HG03064 (cell line): ENCODE measurements at regions not wholly inside any gene's neighbourhood (a gene's known extent, or its start where the extent isn't known, plus 50 kb on each side); places are given as distances from the start of the nearest gene placed in this dataset.
"Not testable (repeated sequence)": the region's sequence is repeated elsewhere in the genome, so short reads cannot be mapped to it uniquely, and the experiment has no call there.

Experiments
- ATAC-seq: cut with Tn5 transposase; IDR thresholded peaks from one replicate; pipeline ENCODE4 v1.9.1; 2021; ENCODE audit warnings: low read depth; ENCODE audit not compliant: unreplicated experiment

DNA sequence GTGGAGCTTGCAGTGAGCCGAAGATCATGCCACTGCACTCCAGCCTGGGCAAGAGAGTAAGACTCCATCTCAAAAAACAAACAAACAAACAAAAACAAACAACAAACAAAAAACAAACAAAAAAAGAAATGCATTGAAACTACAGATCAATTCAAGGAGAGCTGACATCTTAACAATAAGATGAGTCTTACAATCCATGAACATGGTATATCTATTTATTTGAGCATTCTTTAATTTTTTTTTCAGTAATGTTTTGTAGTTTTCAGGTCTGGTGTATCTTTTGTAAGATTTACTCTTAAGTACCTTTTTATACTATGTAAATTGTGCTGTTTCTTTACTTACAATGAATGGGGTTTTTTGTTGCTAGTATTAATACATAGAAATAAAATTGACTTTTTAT lies 140.1 kb upstream of the DAPK1 start:
- ATAC-seq: no peak

DNA sequence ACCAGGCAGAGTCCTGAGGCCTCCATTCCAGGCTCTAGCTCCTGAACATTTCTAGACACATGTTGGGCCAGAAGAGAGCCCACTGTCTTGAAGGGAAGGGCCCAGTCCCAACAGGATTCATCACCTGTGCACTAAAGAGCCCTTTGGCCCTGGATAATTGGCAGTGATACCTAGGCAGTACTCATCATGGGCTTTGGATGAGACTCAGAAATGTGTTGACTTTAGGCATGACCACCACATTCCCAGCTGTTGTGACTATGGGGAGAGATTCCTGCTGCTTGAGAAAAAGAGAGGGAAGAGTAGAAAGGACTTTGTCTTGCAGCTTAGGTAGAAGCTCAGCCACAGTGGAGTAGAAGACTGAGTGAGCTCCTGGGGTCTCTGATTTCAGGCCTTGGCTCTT lies 138.4 kb upstream of the DAPK1 start:
- no peak for ATAC-seq

DNA sequence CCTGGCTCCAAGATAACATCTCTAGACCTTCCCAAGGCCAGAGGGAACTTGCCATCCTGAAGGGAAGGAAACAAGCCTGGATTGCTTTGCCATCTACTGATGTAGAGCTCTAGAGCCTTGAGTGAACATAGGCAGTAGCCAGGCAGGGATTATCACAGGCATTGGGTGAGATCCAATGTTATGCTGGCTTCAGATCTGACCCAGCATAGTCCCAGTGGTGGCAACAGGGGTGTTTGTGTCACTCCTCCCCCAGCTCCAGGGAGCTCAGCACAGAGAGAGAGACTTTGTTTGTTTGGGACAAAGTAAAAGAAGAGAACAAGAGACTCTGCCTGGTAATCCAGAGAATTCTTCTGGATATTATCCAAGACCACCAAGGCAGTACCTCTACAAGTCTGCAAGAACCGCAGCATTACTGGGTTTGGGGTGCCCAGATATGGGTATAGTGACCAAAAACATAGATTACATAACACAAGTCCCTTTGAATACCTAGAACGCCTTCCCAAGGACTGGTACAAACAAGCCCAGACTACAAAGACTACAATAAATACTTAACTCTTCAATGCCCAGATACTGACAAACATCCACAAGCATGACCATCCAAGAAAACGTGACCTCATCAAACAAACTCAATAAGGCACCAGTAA lies 137.6 kb upstream of the DAPK1 start:
- ATAC-seq: no peak

DNA sequence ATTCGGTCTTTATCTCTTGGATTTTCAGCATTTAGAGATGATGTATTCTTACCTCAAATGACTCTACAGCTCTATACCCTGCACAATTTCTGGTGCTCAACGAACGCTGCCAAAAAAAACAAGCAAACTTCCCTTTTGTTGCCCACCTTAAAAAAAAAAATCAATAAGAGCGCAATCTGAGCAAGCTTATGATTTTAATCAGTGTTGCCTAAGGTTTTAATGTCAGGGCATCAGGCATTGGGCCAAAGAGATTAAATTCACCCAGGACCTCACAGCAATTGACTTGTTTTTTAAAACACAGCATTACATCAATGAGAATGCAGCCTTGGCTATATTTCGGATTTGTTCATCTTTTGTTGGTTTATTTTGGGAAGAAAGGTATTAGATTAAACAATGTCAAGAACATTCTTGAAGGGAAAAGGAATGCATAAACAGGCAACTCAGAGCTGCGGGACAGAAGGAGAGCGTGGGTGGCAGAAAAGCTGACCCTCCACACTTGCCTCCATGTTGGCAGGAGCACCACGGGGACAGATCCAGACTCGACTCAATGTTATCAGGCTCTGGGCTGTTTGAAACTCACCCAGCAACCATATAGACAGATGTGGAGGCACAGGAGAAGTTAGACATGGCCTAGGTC lies 127.5 kb upstream of the DAPK1 start:
- ATAC-seq: no peak

DNA sequence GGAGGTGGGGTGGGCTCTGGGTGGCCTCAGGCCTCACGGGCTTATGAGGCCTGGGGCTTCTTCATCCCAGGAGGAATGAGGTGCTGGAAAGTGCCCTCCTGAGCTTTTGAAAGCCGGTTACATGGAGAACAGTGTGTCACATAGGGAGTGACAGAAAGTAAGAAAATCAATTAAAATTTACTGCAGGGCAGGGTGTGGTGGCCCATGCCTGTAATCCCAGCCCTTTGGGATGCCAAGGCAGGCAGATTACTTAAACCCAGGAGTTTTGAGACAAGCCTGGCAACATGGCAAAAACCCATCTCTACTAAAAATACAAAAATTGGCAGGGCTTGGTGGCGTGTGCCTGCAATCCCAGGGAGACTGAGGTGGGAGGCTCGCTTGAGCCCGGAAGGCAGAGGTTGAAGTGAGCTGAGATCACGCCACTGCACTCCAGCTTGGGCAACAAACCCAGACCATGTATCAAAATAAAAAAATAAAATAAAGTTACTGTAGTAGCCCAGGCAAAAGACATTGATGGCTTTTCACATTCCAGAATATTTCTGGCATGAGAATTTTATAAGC lies 125.8 kb upstream of the DAPK1 start:
- no peak for ATAC-seq

DNA sequence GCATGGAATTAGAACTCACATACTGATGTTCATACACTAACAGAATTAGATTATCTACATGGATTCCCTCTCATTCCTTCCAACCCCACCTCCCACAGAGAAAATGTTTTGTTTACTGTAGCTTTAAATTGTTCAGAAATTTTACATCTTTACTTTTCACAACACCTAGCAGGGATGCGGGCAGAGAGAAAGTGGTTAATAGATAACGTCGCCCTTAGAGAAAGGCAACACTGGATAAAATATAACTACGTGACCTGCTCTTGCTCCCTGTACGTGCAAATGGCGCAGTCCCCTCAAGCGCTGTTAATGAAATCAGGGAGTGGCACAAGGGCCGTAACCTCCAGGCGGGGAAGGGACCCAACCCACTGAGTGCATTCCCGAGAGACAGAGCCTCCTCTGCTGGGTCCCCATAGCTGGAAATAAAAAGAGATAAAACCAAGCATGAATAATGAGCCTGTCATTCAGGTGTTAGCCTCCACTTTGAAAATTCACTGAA lies 125.3 kb upstream of the DAPK1 start:
- ATAC-seq: no peak

DNA sequence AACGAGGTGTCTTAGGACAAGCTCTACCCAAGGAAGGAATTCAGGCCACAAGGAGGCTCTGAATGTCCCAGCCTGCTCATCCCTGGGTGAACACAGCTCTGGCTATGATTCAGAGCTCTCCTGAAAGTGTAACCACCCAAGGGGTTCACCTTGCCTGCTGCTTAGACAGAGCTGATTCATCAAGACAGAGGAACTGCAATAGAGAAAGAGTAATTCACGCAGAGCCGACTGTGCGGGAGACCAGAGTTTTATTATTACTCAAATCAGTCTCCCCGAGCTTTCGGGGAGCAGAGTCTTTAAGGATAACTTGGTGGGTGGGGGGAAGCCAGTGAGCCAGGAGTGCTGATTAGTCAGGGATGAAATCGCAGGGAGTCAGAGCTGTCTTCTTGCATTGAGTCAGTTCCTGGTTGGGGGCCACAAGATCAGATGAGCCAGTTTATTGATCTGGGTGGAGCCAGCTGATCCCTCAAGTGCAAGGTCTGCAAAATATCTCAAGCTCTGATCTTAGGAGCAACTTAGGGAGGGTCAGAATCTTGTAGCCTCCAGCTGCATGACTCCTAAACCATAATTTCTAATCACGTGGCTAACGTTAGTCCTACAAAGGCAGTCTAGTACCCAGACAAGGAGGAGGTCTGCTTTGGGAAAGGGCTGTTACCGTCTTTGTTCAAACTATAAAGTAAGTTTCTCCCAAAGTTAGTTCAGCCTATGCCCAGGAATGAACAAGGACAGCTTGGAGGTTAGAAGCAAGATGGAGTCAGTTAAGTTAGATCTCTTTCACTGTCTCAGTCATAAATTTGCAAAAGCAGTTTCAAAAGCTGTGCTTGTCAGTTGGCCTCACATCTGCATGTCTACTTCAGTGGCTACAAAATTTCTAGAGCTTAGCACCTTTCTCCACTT lies 123.4 kb upstream of the DAPK1 start:
- ATAC-seq: not testable (repeated sequence)

DNA sequence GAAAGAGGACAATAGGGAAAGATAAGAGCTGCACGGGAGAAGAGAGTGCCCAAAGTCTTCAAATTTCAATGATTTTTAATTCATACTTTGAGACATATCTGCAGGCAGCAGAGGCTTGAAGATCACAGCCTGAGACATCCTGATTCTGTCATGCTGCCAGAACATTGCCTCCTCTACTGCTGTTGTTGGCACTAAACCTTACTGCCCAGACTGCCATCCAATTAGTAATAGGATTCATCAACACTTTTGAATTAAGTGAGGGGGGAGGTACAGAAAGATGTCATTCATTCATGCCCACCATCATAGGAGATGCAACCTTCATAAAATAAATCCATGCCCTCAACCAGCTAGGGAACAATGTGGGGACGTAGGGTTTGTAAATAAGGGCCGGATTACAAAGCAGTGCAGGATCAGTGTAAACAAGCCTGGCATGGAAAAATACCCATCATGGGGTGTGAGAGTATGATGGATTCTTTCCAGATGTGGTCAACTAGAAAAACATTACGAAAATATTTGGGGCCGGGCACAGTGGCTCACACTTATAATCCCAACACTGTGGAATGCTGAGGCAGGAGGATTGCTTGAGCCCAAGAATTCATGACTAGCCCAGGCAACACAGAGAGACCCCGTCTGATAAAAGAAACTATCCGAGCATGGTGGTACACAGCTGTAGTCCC lies 122.1 kb upstream of the DAPK1 start:
- ATAC-seq: no peak

DNA sequence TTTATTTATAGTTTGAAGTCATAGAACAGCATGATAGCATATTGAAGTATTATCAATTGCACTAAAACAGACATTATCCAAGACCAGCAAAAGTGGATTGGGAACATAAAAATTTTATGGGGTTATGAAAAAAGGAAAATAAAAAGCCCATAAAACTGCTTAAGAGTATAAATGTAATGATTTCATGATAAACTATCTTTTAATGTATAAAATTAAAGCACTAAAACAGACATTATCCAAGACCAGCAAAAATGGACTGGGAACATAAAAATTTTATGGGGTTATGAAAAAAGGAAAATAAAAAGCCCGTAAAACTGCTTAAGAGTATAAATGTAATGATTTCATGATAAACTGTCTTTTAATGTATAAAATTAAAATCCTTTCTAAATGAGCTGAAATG lies 119.0 kb upstream of the DAPK1 start:
- no peak for ATAC-seq

DNA sequence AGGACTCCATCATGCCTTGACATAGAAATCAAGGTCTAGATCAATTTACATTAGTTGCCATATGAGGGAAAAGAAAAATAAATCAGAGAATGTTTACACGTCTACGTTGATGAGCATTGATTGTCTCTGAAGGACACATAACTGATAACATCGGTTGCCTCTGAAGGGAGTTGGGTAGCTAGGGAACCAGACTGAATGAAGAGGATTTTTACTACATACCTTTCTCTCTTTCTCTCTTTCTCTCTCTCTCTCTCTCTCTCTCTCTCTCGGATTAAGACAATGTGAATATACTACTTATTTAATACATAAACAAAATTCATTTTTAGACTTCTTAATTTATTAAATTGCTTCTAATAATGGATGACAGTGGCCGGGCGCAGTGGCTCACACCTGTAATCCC lies 118.4 kb upstream of the DAPK1 start:
- ATAC-seq: no peak

DNA sequence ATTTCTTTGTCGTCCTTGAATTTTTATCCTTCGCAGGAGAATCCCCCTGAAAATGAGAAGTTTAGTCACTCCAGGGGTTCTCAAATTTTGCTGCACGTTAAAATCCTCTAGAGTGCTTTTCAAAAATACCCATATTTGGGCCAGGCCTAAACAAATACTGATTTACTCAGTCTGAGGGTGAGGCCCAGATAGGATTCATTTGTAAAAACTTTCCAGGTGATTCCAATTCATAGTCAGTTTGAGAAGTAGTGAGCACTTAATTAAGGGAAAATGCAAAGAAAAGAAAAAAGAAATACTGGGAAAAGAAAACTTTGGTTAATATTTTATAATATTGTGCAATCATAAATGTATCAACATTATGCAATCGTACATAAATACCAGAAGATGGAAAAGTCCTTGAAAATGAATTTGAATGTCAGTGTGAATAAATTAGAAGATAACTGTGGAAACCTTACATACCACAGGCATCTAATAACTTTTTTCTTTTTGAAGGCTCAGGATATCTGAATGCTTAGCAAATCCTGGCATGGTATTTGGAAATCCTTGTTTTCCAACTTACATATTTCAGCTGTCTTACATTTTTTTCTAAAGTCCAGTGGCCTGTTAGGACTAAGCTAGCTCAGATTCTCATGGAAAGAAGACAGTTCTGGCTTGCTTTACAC lies 116.5 kb upstream of the DAPK1 start:
- no peak for ATAC-seq

DNA sequence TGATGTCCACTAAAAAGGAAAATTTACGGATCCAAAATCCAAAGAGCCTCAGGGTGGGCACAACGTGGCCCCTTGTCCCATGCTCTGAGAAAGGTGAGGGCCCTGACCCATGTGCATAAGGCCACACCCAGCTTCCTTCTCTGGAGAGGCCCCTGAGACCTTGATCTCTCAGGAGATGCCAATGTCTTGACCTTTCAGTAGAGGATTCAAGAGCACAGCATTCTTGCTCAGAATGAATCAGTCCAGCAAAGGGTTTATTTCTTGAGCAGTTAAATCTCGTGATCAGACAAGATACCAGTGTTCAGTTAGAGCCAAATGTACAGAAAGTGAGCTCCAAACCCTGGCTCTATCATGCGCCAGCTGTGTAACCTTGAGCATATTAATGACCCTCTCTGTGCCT lies 115.9 kb upstream of the DAPK1 start:
- ATAC-seq: no peak

DNA sequence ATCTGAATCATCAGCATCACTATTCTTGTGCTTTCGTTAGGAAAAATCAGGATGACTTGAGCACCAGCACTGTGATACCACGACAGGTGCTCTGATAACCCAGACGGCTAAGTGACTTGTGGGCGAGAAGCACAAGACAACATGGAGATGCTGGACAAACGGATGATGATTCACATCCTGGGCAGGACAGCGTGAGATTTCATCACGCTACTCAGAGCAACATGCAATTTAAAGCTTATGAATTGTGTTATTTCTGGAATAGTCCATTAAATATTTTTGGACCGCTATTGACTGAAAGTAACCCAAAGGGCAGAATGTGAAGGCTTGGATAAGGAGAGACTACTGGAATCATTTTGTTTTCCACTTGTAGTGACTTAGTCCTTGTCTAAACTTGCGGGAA lies 114.8 kb upstream of the DAPK1 start:
- no peak for ATAC-seq

DNA sequence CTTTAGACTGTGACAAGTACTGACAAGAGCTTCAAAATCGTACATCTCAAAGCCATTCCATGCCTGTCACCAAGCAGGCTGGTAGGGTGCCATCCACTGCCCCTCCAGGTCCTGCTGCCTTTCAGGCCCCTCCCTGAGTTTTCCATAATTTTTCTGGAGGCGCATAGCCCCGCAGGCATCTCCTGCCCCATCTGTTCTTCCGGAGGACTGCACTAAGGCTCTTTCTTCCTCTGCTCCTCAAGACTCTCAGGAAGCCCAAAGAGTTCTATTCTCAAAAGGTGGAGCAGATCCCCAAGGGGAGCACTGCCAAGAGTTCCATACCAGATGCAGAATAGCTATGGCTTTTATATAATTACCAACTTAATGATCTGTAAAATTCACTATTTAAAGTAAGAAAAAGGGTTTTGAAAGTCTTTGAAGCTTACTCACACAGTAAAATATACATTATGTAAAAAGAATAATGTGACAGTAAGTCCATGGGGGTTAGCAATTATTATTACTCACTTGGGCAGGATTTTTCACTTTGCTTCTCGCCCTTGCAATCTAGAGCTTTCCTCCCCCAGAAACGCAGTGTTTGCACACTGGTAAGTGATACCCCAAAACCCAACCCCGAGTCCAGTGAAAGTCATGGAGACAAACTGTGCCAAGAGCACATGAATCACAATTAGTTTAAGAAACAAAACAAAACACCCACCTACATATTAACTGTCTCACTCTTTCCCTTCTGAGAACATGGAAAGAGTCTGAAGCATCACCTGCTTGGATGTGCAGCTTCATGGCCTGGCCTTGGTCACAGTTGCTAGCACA lies 114.1 kb upstream of the DAPK1 start:
- no peak for ATAC-seq

DNA sequence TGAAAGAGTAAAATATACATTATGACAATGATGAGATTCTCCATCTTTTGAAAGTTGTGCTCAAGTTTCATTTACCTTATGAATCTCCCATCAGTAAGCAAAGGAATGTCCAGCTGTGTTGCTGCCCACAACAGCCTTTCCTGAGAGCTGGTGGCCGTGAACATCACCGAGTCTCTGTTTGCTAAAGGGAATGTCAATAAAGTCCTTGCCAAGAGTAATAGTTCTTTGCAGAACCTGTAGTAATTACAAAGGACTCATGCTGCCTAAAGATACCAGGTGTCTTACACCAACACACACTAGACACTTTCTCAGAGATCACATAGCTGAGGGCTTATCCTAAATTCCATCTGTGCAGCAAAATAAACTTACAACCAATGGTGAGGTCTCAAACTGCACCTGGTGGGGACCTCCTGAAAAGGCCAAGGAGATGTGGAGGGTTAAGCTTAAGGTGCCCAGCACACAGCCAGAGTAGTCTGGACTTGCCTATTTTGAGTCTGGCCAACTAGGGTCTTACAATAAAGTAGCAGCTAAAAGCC lies 111.1 kb upstream of the DAPK1 start:
- ATAC-seq: no peak

DNA sequence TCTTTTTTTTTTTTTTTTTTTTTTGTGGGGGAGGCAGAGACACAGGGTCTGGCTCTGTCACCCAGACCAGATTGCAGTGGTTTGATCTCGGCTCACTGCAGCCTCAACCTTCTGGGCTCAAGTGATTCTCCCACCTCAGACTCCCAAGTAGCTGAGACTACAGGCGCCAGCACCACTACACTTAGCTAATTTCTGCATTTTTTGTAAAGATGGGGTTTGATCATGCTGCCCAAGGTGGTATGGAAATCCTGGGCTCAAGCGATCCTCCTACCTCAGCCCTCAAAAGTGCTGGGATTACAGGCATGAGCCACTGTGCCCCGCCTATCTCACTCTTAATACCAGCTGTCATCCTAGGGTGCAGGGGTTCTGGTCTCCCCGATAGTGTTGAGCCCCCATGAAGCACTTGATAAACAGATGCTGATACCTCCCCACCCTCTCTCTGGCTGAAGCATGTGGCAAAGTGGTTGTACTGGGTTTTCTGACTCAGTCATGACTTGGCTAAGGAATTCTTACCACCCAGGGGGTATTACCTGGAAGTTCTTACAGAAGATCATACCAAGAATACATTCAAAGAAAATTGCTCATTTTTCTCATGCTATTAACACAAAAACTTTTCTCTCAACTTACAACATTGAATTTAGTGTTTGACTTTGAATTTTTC lies 110.2 kb upstream of the DAPK1 start:
- ATAC-seq: no peak

DNA sequence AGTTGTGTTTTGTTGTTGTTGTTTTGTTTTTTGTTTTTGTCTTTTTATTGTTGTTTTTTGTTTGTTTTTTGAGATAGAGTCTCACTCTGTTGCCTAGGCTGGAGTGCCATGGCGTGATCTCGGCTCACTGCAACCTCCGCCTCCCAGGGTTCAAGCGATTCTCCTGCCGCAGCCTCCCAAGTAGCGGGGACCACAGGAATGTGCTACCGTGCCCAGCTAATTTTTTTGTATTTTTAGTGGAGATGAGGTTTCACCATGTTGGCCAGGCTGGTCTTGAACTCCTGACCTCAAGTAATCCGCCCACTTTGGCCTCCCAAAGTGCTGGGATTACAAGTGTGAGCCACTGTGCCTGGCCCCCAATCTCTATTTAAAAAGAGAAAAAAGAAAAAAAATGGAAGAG lies 109.0 kb upstream of the DAPK1 start:
- not testable (repeated sequence) for ATAC-seq

DNA sequence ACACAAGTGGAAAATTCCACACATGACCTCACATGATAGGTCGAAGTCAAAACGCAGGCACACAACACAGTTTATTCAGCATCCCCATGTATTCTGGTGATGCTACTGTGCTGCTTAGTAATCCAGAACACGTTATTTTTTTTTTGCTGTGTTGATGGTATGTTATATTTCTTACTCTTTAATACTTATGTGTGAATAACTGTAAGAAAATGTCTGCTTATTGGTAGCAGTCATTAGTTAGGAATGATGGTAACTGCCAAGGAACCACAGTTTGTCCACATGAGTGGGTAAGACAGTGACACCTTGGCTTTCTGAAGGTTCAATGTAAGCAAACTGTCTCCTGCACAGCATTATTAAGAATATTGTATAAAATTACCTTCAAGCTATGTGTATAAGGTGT lies 107.7 kb upstream of the DAPK1 start:
- no peak for ATAC-seq

DNA sequence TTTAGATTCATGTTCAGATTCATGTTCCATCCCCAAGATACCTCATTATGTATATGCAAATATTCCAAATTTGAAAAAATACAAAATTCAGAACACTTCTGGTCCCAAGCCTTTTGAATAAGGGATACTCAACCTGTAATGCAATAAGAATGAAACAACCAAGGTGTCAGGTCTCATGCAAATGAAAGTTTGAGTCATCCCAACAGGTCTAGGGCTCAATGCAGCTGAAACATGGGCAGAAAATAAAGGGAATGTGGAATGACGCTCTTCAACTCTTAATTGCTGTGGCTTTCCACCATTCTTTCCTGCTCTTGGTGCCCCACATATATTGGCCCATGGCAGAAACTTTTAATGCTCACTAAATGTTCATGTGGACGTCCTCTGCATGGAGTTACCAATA lies 107.3 kb upstream of the DAPK1 start:
- no peak for ATAC-seq
